Astrocyte (in vitro differentiated cells and primary cell): ENCODE measurements at regions not wholly inside any gene's neighbourhood (a gene's known extent, or its start where the extent isn't known, plus 50 kb on each side); places are given as distances from the start of the nearest gene placed in this dataset.
"Not testable (repeated sequence)": the region's sequence is repeated elsewhere in the genome, so short reads cannot be mapped to it uniquely, and the experiment has no call there.

ENCODE experiments used
- DNase-seq: peaks from one replicate; pipeline ENCODE4 v3.0.0-alpha.2; 2010; ENCODE audit warnings: low read depth
- FAIRE-seq: peaks from 2 replicates; lab custom pipeline; 2011; peaks lifted over from hg19 to GRCh38; lab: Jason Lieb, UNC
- H2AFZ ChIP-seq: 2 replicates; pipeline ENCODE4 v1.6.0; 2012; ENCODE audit warnings: low read depth, low read length, inconsistent platforms
- H3K27ac ChIP-seq: 2 replicates; pipeline ENCODE4 v1.5.1; 2011; ENCODE audit warnings: low read depth, low read length, inconsistent platforms
- H3K27me3 ChIP-seq: 2 replicates; pipeline ENCODE4 v1.6.0; 2011; ENCODE audit warnings: low read length, inconsistent platforms; ENCODE audit not compliant: insufficient read depth
- H3K36me3 ChIP-seq: 2 replicates; pipeline ENCODE4 v1.5.1; 2011; ENCODE audit warnings: low read length, inconsistent platforms; ENCODE audit not compliant: insufficient read depth
- H3K4me1 ChIP-seq: 2 replicates; pipeline ENCODE4 v1.5.1; 2011; ENCODE audit warnings: low read length, inconsistent platforms; ENCODE audit not compliant: insufficient read depth
- H3K4me2 ChIP-seq: 2 replicates; pipeline ENCODE4 v1.6.0; 2012; ENCODE audit warnings: low read length, inconsistent platforms
- H3K4me3 ChIP-seq: 2 replicates; pipeline ENCODE4 v1.5.1; 2011; ENCODE audit warnings: low read depth, mild to moderate bottlenecking, low read length, inconsistent platforms; ENCODE audit not compliant: insufficient read depth
- H3K79me2 ChIP-seq: 2 replicates; pipeline ENCODE4 v1.6.0; 2012; ENCODE audit warnings: mild to moderate bottlenecking, low read length, inconsistent platforms; ENCODE audit not compliant: insufficient read depth
- H3K9ac ChIP-seq: 2 replicates; pipeline ENCODE4 v1.6.0; 2012; ENCODE audit warnings: mild to moderate bottlenecking, low read length, inconsistent platforms
- H3K9me3 ChIP-seq: 2 replicates; pipeline ENCODE4 v1.5.1; 2012; ENCODE audit warnings: low read depth, mild to moderate bottlenecking, low read length, inconsistent platforms; ENCODE audit not compliant: insufficient read depth
- H4K20me1 ChIP-seq: 2 replicates; pipeline ENCODE4 v1.6.0; 2012; ENCODE audit warnings: low read length, inconsistent platforms; ENCODE audit not compliant: insufficient read depth
- H3K27ac Mint-ChIP-seq: one replicate; pipeline ENCODE4 v1.8.0; 2021; ENCODE audit warnings: mild to moderate bottlenecking, mixed read lengths; ENCODE audit not compliant: unreplicated experiment
- H3K27me3 Mint-ChIP-seq: one replicate; pipeline ENCODE4 v1.8.0; 2021; ENCODE audit warnings: low read depth, mixed read lengths; ENCODE audit not compliant: unreplicated experiment
- H3K36me3 Mint-ChIP-seq: one replicate; pipeline ENCODE4 v1.8.0; 2021; ENCODE audit warnings: low read depth, mixed read lengths; ENCODE audit not compliant: unreplicated experiment
- H3K4me1 Mint-ChIP-seq: one replicate; pipeline ENCODE4 v1.8.0; 2021; ENCODE audit warnings: low read depth, mixed read lengths; ENCODE audit not compliant: unreplicated experiment
- H3K4me3 Mint-ChIP-seq: one replicate; pipeline ENCODE4 v1.8.0; 2021; ENCODE audit warnings: mild to moderate bottlenecking, moderate library complexity, mixed read lengths; ENCODE audit not compliant: unreplicated experiment
- H3K9me3 Mint-ChIP-seq: one replicate; pipeline ENCODE4 v1.8.0; 2021; ENCODE audit warnings: mild to moderate bottlenecking, mixed read lengths; ENCODE audit not compliant: unreplicated experiment
- CTCF ChIP-seq: IDR thresholded peaks from 2 replicates; pipeline ENCODE4 v1.5.1; 2011; ENCODE audit warnings: low read depth, mild to moderate bottlenecking, inconsistent platforms, low read length, moderate library complexity; ENCODE audit not compliant: insufficient read depth
- EZH2 ChIP-seq: IDR thresholded peaks from 2 replicates; pipeline ENCODE4 v1.6.1; 2012; ENCODE audit warnings: mild to moderate bottlenecking, low read length, inconsistent platforms; ENCODE audit not compliant: insufficient read depth

- Histone ChIP-seq H3K36me3 (no peaks in the 10 kb centered on the region), H4K20me1 (no peaks in the 10 kb centered on the region), H3K9ac (no peak overlapping the region), H2AFZ (no peak overlapping the region), H3K4me2 (no peak overlapping the region), H3K4me1 (no peaks in the 10 kb centered on the region), H3K4me3 (no peak overlapping the region), H3K9me3 (no peaks in the 10 kb centered on the region), H3K27ac (no peak overlapping the region), H3K79me2 (no peaks in the 10 kb centered on the region), H3K27me3 (no peaks in the 10 kb centered on the region)
- Mint-ChIP-seq H3K4me3 (no peak overlapping the region), H3K4me1 (no peaks in the 10 kb centered on the region), H3K9me3 (peaks cover 6% of the 10 kb centered on the region), H3K36me3 (no peaks in the 10 kb centered on the region), H3K27me3 (peaks cover 1% of the 10 kb centered on the region), H3K27ac (no peak overlapping the region)
- no peak for DNase-seq
- no peak for FAIRE-seq
- TF ChIP-seq CTCF, result no peak
- no peak for TF ChIP-seq EZH2
Observed at GRCh38 chr2:190150413-190150812, 87.9 kb upstream of the MSTN start.

GRCh38 chr2:190149908-190150307 lies 87.4 kb upstream of the MSTN start:
- Histone ChIP-seq H3K9me3 (no peaks in the 10 kb centered on the region), H3K36me3 (no peaks in the 10 kb centered on the region), H3K4me3 (no peak overlapping the region), H3K79me2 (no peaks in the 10 kb centered on the region), H3K9ac (no peak overlapping the region), H3K4me1 (no peaks in the 10 kb centered on the region), H4K20me1 (no peaks in the 10 kb centered on the region), H3K4me2 (no peak overlapping the region), H3K27ac (no peak overlapping the region), H3K27me3 (no peaks in the 10 kb centered on the region), H2AFZ (no peak overlapping the region)
- TF ChIP-seq EZH2, result no peak
- no peak for TF ChIP-seq CTCF
- Mint-ChIP-seq H3K9me3 (peaks cover 6% of the 10 kb centered on the region), H3K27me3 (peaks cover 1% of the 10 kb centered on the region), H3K36me3 (no peaks in the 10 kb centered on the region), H3K27ac (no peak overlapping the region), H3K4me3 (no peak overlapping the region), H3K4me1 (no peaks in the 10 kb centered on the region)
- no peak for DNase-seq
- no peak for FAIRE-seq

GRCh38 chr2:190149200-190149599 lies 86.7 kb upstream of the MSTN start:
- no peaks in the 10 kb centered on the region for H3K27me3 ChIP-seq
- H3K4me1 Mint-ChIP-seq, result no peaks in the 10 kb centered on the region
- no peaks in the 10 kb centered on the region for H3K9me3 ChIP-seq
- no peaks in the 10 kb centered on the region for H3K36me3 Mint-ChIP-seq
- H3K27me3 Mint-ChIP-seq, result peaks cover 1% of the 10 kb centered on the region
- no peak for TF ChIP-seq CTCF
- TF ChIP-seq EZH2, result no peak
- no peak overlapping the region for H3K9ac ChIP-seq
- no peak overlapping the region for H3K27ac Mint-ChIP-seq
- no peaks in the 10 kb centered on the region for H3K36me3 ChIP-seq
- no peak overlapping the region for H3K4me3 ChIP-seq
- no peak overlapping the region for H2AFZ ChIP-seq
- H3K9me3 Mint-ChIP-seq, result peaks cover 6% of the 10 kb centered on the region
- H3K27ac ChIP-seq, result no peak overlapping the region
- H3K79me2 ChIP-seq, result no peaks in the 10 kb centered on the region
- FAIRE-seq (no peak), DNase-seq (no peak)
- H3K4me3 Mint-ChIP-seq, result no peak overlapping the region
- no peaks in the 10 kb centered on the region for H3K4me1 ChIP-seq
- no peak overlapping the region for H3K4me2 ChIP-seq
- H4K20me1 ChIP-seq, result no peaks in the 10 kb centered on the region

- H3K4me2 ChIP-seq, H3K27me3 ChIP-seq, FAIRE-seq, H3K4me3 Mint-ChIP-seq, H3K27ac ChIP-seq, H3K27ac Mint-ChIP-seq, H3K27me3 Mint-ChIP-seq, DNase-seq, H3K4me1 ChIP-seq, H4K20me1 ChIP-seq, H3K36me3 ChIP-seq, H3K79me2 ChIP-seq, H3K9ac ChIP-seq, H2AFZ ChIP-seq, H3K9me3 ChIP-seq, H3K36me3 Mint-ChIP-seq, H3K4me1 Mint-ChIP-seq, H3K4me3 ChIP-seq, H3K9me3 Mint-ChIP-seq: not testable (repeated sequence)
Observed at GRCh38 chr2:190146109-190146508, 83.6 kb upstream of the MSTN start.
